ENCODE measurements at regions not wholly inside any gene's neighbourhood (a gene's known extent, or its start where the extent isn't known, plus 50 kb on each side); places are given as distances from the start of the nearest gene placed in this dataset.

GRCh38 chr2:38228753-38229152 is 148.3 kb downstream of the ATL2 start:
- Histone ChIP-seq H3K4me1 (ENCODE audit: insufficient read depth, low read length, poor library complexity, severe bottlenecking) (no peaks in the 10 kb centered on the region), H3K27me3 (ENCODE audit: insufficient read depth, low read length, poor library complexity, severe bottlenecking) (no peaks in the 10 kb centered on the region), H2AFZ (ENCODE audit: low read length) (no peak overlapping the region), H3F3A (ENCODE audit: low read depth) (no peaks in the 10 kb centered on the region), H3K4me2 (ENCODE audit: low read depth, low read length, poor library complexity, severe bottlenecking) (no peak overlapping the region), H3K79me2 (ENCODE audit: insufficient read depth, low read length) (no peaks in the 10 kb centered on the region), H3K9ac (ENCODE audit: low read depth, low read length, poor library complexity, severe bottlenecking) (no peak overlapping the region), H3K36me3 (ENCODE audit: insufficient read depth, low read length) (no peaks in the 10 kb centered on the region), H4K20me1 (ENCODE audit: insufficient read depth, low read length, poor library complexity, severe bottlenecking) (no peaks in the 10 kb centered on the region), H3K4me3 (ENCODE audit: low read length, poor library complexity, severe bottlenecking) (no peak overlapping the region), H3K9me3 (ENCODE audit: insufficient read depth, low read depth, low read length) (no peaks in the 10 kb centered on the region), H3K9me2 (replicated peaks; ENCODE audit: low read depth, low read length) (no peaks in the 10 kb centered on the region)
- TF ChIP-seq EZH2phosphoT487 (IDR thresholded peaks at IDR 0.05; ENCODE audit: borderline replicate concordance) (no peak), CTCF (conservative IDR thresholded peaks at IDR 0.05; ENCODE audit: low read length) (no peak)

GRCh38 chr2:38224821-38225437 is 149.0 kb upstream of the CYP1B1 start:
- no peak overlapping the region for H3K4me2 ChIP-seq (ENCODE audit: low read depth, low read length, poor library complexity, severe bottlenecking)
- no peaks in the 10 kb centered on the region for H3K27me3 ChIP-seq (ENCODE audit: insufficient read depth, low read length, poor library complexity, severe bottlenecking)
- H4K20me1 ChIP-seq (ENCODE audit: insufficient read depth, low read length, poor library complexity, severe bottlenecking) = no peaks in the 10 kb centered on the region
- H2AFZ ChIP-seq (ENCODE audit: low read length) = no peak overlapping the region
- H3K9ac ChIP-seq (ENCODE audit: low read depth, low read length, poor library complexity, severe bottlenecking) = no peak overlapping the region
- H3K4me1 ChIP-seq (ENCODE audit: insufficient read depth, low read length, poor library complexity, severe bottlenecking) = no peaks in the 10 kb centered on the region
- no peaks in the 10 kb centered on the region for H3F3A ChIP-seq (ENCODE audit: low read depth)
- H3K36me3 ChIP-seq (ENCODE audit: insufficient read depth, low read length) = no peaks in the 10 kb centered on the region
- H3K9me3 ChIP-seq (ENCODE audit: insufficient read depth, low read depth, low read length) = no peaks in the 10 kb centered on the region
- H3K4me3 ChIP-seq (ENCODE audit: low read length, poor library complexity, severe bottlenecking) = no peak overlapping the region
- no peak for TF ChIP-seq CTCF (conservative IDR thresholded peaks at IDR 0.05; ENCODE audit: low read length)
- no peak for TF ChIP-seq EZH2phosphoT487 (IDR thresholded peaks at IDR 0.05; ENCODE audit: borderline replicate concordance)
- no peaks in the 10 kb centered on the region for H3K9me2 ChIP-seq (replicated peaks; ENCODE audit: low read depth, low read length)
- no peaks in the 10 kb centered on the region for H3K79me2 ChIP-seq (ENCODE audit: insufficient read depth, low read length)

- no peaks in the 10 kb centered on the region for H4K20me1 ChIP-seq (ENCODE audit: insufficient read depth, low read length, poor library complexity, severe bottlenecking)
- no peaks in the 10 kb centered on the region for H3F3A ChIP-seq (ENCODE audit: low read depth)
- no peaks in the 10 kb centered on the region for H3K9me2 ChIP-seq (replicated peaks; ENCODE audit: low read depth, low read length)
- no peak overlapping the region for H2AFZ ChIP-seq (ENCODE audit: low read length)
- TF ChIP-seq EZH2phosphoT487 (IDR thresholded peaks at IDR 0.05; ENCODE audit: borderline replicate concordance) = no peak
- TF ChIP-seq CTCF (conservative IDR thresholded peaks at IDR 0.05; ENCODE audit: low read length) = no peak
- no peak overlapping the region for H3K4me2 ChIP-seq (ENCODE audit: low read depth, low read length, poor library complexity, severe bottlenecking)
- H3K9me3 ChIP-seq (ENCODE audit: insufficient read depth, low read depth, low read length) = no peaks in the 10 kb centered on the region
- no peaks in the 10 kb centered on the region for H3K4me1 ChIP-seq (ENCODE audit: insufficient read depth, low read length, poor library complexity, severe bottlenecking)
- H3K9ac ChIP-seq (ENCODE audit: low read depth, low read length, poor library complexity, severe bottlenecking) = no peak overlapping the region
- H3K4me3 ChIP-seq (ENCODE audit: low read length, poor library complexity, severe bottlenecking) = no peak overlapping the region
- no peaks in the 10 kb centered on the region for H3K79me2 ChIP-seq (ENCODE audit: insufficient read depth, low read length)
- H3K36me3 ChIP-seq (ENCODE audit: insufficient read depth, low read length) = no peaks in the 10 kb centered on the region
- H3K27me3 ChIP-seq (ENCODE audit: insufficient read depth, low read length, poor library complexity, severe bottlenecking) = no peaks in the 10 kb centered on the region
Observed at GRCh38 chr2:38224181-38224580, 148.2 kb upstream of the CYP1B1 start.

All from Loucy (cell line).